NOMO-1 treated with DMSO at 0.1 percent for 48 hours (cell line): ENCODE measurements at regions not wholly inside any gene's neighbourhood (a gene's known extent, or its start where the extent isn't known, plus 50 kb on each side); places are given as distances from the start of the nearest gene placed in this dataset.

Experiments
- DNase-seq: peaks from one replicate; lab custom pipeline; 2025; ENCODE audit not compliant: unreplicated experiment; lab: John Stamatoyannopoulos, UW

DNA sequence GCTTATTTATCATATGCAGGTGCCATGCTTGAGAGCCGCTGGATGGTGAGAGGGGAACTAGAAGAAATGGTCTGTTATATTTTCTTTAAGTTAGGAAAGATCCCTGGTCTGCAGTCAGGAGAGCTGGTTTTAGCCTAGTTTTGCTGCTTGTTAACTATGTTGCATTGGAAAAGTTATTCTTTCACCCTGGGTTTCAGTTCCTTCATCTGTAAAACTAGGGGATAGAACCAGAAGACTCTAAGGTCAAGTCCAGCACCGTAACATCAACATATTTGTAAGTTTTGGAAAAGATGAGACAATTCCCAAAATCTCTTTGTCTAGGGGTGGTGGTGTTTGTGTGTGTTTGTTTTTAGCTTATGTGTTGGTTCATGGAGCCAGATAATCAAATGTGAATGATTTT, 304.0 kb downstream of the QKI start:
- no peak for DNase-seq

DNA sequence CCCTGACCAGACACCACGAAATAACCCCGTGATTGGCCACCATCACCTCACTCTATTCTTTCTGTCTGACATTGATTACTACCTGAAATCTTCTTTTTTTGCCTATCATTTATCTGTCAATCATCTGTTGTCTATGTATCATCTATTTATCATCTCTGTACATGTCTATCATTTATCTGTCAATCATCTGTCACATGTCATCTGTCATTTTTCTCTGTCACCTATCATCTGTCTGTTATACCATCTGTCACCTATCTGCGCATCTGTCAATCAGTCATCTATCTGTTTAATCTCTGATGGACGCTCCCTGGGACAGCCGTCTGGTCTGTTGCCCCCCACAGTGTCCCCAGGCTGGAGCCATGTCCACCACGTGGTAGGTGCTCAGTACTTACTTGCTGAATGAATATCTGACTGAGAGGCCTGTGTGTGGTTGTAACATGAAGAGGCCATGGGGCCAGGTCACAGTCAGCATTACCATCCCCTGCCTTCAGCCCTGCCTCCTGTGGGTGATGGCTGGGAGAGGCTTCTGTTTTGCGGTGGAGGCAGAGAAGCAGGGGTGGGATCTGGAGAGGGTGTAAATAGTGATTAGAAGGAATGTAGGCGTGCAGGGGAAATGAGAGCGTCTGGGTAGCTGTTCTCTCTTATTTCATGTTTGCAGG, 302.7 kb downstream of the QKI start:
- DNase-seq, result no peak

DNA sequence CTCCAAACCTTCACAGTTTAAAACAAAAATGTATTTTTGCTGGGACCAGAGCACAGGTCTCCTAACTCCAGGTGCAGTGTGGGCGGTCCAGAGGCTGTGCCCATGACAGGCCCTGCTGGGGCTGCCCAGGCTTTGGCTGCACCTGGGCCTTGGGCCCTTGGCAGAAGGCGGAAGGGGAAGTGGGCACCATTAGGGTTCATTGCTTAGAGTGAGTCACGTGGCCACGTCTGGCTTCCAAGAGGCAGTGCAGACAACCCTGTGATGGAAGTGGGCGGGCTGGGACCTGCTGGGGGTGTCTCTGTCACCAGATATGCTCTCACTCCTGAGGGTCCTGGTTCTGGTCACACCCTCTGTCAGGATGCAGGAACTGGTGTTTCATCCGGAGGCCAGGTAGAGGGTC, 302.2 kb downstream of the QKI start:
- DNase-seq, result no peak

DNA sequence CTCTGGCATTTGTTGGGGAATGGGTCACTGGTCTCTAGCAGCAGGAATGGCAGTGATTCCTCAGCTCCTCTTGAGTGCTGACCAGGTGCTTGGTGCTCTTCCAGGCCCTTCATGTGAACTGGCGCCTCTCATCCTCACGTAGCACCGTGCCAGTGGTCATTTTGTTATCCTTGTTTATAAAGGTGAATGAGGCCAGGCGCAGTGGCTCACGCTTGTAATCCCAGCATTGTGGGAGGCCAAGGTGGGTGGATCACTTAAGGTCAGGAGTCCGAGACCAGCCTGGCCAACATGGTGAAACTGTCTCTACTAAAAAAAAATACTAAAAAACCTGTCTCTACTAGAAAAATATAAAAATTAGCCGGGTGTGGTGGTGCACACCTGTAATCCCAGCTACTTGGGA, 301.3 kb downstream of the QKI start:
- DNase-seq, result no peak

DNA sequence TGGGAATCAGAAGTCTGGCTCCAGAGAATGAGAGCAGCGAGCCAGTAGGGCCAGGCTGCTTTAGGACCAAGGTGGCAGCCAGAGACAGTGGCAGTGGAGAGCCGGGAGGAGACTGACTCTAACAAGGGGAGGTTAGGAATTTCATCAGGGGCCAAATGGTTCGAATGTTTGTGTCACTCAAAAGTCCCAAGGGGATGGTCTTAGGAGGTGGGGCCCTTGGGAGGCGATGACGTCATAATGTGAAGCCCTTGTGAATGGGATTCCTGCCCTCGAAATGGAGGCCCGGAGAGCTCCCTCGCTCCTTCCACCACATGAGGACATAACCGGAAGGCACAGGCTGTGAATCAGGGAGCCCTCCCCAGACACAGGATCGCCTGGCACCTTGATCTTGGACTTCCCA, 299.7 kb downstream of the QKI start:
- no peak for DNase-seq

DNA sequence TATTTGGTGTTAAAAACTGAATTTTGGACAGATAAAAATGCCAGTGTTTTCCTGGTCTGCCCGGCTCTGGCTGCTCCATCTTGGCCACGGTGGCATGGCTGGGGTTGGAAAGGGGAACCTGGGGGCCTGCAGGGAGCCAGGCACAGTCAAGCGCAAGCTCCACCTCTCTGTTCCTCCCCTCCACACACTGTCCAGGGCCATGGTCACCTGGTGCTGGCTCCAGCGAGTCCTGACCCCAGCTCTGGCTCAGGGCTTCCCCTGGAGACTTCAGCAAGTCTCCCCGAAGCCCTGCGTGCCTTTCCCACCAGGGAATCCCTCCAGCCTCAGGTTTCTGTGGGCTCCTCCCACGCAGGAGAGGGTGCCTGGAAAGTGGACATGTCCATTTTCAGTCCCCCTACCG, 298.5 kb downstream of the QKI start:
- DNase-seq, result no peak

DNA sequence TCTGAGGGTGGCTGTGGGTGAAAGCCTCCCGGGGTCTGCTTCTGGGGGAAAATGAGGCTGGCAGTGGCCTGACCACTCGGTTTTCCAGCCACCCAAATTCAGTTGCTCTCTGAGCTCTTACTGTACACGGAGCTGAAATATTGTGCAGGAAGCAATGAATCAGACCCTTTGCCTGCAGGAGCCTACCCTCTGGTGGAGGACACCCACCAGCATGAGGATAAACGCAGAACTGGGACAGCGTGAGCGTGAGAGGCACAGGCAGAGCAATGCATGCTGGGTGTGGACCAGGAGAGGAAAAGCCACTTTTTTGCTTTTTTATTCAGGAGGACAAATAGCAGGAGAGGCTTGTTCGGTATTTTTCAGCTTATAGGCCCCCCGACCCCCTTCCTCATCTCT, 298.0 kb downstream of the QKI start:
- DNase-seq, result peak; percentile 49

DNA sequence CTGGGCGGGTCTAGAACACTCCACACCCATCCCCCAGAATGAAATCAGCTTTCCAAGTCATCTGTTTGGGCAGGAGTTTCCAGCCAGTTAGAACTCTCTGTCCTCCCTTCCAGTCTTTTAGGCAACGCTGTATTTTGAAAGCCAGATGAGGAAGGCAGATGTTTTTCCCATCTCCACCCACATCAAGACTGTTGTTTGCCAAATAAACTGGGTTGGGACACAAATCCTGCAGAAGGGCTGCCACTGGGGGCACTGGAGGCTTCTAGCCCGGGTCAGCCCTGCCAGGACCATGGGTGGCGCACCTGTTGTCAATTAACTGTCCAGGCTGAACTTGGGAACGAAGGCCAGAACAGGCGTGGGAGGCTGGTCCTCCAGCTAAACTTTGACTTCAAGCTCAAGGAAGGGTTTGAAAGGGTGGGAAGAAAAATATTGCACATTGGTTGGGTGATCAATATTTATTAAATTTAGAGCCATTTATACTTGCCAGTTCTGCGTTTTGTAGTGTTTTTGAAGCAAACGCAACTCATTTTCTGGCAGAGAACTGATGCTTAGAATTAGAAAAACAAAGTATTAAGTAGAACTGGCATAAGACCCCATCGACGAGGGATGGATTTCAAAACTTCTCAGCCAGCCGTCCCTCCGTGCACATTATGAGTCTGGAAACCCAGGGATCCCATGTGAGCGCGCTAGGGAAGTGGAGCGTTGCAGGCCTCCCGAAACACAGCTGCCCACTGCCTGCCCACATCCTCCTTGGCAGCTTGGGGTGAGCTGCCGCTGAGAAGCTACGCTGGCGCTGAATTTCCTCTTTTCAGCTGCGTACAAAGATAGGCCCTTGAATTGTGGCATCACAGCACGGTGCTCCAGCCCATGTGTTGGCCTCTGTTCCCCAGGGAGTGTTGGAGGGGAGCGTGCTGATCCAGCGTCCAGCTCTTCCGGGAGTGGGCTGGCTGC, 297.4 kb downstream of the QKI start:
- peak; percentile 83 for DNase-seq

DNA sequence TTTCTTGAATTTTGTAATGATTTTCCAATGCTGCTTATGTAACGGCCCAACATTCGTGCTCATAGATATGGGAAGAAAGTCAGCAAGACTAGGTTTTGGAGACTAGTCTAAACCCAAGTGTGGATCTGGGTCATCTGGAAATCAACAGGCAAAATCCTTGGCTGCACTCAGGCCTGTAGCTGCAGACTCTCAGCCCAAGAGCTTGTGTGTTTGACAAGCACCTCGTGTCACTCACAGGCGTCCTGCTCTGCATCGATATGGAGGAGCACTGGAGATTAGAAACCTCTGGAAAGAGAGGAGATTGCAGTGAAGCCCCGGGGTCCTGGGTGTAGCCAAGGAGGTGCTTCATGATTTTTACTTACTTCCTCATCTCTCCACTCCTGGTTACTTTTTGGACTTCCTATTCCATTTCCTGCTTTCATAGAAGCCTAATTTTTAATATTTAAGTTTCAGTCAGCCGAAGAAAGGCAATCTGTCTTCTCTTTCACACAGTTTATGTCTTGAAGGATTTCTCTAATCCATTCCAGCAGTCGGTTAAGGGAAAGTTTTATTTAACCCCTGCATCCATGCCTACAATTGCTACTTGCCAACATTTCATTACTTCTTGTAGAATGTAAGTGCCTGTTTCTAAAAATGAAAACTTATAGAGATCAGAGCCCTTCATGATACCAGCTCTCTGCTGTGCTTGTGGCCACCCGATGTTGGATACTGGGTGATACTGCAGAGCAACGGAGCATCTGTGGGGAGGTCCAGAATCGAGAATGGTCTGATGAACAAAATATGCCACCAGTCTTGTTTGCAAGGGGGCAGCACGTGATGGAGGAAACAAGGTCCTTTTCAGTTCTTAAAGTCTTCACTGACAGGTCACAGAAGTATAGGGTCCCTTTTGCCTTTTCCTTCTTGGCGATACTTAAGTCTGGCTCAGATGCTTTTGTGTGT, 296.3 kb downstream of the QKI start:
- DNase-seq, result peak; percentile 32

DNA sequence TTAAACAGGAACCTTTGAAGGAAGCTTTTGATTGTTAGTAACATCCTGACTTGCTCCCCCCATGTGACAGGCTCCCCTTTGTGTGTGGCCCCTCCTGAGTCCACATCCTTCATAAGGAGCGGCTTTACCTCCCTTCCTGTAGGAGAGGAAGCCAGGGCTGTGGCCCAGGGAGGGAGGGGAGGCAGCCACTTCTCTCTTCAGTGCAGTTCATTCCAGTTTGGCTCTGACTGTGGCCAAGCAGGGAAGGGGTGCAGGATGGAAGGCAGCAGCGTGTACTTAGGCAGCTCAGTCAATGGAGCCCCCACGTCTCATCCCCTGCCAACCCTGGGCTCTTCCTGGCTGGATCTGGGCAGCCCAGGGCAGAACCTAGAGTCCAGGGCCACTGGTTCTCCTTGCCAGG, 295.2 kb downstream of the QKI start:
- no peak for DNase-seq

DNA sequence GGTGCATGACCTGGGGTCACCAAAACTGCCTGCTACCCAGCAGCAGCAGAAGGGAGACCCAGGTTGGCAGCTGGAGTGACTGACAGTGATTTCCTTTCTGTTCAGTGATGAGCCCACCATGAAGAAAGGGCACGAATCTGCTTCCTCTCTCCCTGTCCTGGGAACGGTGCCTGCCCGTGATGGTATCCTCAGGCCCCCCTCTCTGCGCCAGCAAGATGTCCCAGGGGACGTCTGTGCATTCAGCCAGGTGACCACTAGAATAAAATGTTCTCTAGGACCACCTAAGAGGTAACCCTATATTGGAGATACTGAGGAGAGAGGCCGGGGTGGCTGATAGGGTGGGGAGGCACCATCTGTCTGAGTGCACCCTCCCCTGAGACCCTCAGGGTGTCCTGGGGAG, 294.7 kb downstream of the QKI start:
- no peak for DNase-seq

DNA sequence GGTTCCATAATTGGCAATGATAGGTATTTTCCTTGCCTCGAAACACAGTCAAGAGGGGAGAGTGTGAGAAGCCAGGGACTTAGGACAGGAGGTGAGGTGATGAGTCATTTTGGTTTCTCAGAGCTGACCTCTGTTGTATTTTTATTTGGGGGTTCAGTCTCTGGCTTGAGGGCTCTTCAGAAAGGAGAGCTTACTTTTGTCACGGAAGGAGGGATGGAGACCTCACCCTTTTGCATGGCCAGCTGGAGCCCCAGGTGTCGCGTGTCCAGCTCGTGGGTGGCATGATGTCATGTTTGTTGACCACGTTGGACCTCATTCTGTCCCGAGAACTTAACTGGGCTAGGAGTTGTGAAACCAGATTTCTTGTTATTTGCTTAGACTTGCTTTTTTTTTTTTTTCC, 293.9 kb downstream of the QKI start:
- no peak for DNase-seq

DNA sequence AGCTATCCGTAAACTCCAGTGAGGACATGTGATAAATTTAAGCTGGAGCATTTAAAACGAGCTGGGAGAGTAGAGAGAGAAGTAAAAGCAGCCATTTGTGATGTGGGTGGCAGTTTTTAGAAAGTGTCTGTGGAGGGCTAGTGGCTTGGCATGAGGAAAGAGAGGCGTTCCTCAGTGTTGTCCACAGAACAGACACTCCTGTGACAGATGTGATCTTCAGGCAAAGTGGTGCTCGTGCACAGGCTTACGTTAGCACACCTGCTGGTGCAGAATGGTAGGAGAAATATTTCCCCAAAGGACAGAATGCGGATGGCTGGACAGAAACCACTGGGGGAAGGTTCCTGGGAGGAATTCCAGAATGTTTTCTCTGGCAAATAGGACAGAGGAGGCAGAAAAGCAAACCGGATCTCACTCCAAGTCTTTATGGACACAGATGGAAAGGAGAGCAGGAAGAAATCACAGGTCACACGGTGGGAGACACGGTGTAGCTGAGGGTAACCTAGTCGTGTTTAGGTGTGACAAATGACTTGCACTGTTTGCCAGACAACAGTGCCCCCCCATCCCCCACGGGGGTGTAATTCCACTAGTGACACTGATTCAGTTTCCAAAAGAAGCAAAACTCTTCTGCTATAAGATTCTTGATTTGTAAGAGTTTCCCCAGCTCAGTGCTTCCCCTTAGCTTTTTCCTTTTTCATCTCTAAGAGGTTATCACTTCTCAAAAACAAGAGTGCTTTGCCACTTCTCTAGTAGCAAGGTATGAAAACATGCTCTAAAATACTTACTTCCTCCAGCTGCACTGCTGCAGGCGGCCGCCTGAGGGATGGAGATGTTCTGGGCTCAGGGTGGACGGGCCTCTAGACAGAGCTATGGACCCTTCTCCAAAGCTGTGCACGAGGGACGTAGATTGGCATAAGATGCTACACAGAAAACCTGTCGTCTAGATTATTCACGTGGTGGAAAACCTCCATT, 293.2 kb downstream of the QKI start:
- DNase-seq, result peak; percentile 39

DNA sequence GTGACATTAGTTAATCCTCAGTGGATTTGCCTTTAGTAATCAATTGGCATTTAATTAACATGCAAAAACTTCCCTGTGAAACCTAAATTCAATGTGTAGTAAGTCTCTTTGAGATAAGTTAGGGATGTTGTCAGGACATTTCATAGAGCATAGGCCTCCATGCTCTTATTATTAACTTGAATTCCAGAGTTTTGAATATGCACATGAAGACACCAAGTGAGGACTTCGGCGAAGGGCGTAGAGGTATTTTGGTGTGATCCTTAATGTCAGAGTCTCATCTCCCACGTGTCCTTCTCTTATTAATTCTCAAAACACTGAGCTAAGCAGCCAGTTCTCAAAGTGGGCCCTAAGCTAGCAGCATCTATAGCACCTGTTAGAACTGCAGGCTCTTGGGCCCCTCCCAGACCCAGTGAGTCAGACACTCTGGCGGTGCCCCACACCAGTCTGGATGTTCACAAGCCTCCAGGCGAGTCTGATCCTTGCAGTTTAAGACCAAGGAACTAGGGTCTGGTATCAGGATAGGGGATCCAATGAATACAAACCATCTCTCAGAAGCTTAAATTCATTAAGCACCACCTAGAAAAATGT, 292.1 kb downstream of the QKI start:
- no peak for DNase-seq

DNA sequence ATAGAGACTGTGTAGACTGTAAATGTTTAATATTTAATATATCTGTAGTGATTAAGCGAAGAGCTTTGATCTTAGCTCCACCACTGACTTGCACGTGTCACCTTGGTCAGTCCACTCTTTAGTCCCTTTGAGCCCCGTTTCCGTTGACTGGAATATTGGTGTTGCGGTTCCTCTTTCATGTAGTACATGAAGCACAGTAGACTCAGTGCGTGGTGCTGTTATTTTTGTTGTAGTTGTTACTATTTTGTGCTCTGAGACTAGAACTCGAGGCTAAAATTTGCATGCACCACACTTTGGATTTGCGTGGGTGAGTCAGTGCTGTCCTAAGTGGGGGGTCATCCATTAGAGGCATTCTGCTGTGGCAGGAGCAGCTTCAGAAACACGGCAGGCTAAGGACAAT, 291.4 kb downstream of the QKI start:
- DNase-seq, result no peak

DNA sequence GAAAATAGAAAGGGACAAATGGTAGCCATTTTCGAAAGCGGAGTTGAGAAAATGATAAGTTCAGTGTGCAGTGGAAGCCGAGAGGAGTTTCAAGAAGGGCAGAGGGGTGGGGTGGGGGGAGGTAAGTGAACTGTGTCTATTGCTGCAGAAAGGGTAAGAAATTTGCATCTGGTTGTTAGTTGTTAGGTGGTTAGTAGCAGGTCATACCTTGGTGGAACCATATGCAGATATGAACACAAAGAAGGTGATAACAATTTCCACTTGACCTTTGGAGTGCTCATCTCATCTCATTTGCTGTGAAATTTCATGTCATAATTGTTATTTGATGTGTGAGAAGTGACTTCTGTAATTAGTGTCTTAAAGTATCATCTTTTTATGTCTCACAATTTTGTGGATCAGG, 288.2 kb downstream of the QKI start:
- DNase-seq, result no peak

DNA sequence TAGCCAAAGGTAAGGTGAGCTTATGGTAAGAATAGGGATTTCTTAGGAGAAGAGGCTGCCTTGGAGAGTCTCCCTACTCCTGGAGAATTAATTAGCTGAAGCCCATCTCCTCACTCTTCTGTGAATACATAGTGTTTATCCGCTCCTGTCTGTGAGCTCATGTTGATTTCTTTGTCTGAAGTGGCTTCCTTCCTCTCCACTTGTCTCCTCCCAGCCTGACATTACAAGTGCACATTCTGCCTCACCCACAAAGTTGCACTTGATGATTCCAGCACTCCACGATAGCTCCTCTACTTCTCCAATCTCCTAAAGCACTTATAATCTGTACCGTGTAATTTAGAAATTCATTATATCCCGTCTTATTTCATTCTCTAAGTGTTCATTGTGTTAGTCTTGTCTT, 287.2 kb downstream of the QKI start:
- no peak for DNase-seq

DNA sequence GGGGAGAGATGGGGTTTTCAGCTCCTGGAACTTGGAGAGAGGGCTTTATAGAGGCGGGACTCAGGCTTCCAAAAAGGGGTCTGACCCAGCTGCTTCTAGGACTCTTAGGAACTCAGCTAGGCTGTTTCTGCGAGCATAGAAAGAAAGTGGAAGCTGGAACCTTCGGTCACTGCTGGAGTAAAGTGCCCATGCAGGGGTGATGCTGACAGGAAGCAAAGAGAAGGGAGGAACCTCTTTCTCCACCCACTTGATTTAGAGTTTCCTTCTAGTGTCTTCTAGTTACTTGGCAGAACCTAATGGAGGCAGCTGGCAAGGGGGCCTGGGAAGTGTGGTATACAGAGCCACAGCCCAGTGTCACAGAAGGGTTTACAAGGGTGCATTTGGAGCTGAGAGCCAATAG, 283.6 kb downstream of the QKI start:
- DNase-seq, result no peak

DNA sequence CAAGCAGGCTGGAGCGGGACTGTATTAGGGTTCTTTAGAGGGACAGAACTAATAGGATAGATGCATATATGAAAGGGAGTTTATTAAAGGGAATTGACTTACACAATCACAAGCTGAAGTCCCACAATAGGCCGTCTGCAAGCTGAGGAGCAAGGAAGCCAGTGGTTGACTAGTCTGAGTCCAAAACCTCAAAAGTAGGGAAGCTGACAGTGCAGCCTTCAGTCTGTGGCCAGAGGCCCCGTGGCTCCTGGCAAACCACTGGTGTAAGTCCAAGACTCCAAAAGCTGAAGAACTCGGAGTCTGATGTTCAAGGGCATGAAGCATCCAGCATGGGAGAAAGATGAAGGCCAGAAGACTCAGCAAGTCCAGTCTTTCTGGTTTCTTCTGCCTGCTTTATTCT, 281.8 kb downstream of the QKI start:
- DNase-seq, result peak; percentile 57

DNA sequence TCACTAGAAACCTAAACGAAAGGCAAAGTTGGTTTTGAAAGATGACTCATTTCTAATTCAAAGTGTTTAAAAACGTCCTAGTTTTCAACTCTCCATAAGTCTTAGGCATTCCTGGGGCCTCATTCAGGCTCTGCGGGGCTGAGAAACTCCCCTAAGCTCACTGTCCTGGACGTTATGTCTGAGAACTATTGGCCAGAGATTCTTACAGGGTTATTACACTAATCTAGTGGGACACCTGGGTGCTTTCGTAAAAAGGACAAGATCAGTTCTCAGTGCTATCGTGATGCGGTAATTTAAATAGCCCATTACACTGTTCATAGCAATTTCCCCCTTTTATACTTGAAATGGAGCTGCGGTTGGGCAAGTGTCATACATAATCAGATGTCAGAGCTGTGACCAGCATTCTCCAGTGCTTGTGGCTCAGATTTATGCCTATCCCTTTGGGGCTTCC, 280.9 kb downstream of the QKI start:
- peak; percentile 76 for DNase-seq
